Inflammatory macrophage treated with lipopolysaccharide for 4 hours (primary cell): ENCODE measurements at regions not wholly inside any gene's neighbourhood (a gene's known extent, or its start where the extent isn't known, plus 50 kb on each side); places are given as distances from the start of the nearest gene placed in this dataset.
A peak's percentile ranks its signal among the peaks of the same experiment; 100 is the strongest.
"Not testable (repeated sequence)": the region's sequence is repeated elsewhere in the genome, so short reads cannot be mapped to it uniquely, and the experiment has no call there.

Source experiments
- DNase-seq: peaks from one replicate; pipeline ENCODE4 v3.0.0-alpha.2; 2020

DNA sequence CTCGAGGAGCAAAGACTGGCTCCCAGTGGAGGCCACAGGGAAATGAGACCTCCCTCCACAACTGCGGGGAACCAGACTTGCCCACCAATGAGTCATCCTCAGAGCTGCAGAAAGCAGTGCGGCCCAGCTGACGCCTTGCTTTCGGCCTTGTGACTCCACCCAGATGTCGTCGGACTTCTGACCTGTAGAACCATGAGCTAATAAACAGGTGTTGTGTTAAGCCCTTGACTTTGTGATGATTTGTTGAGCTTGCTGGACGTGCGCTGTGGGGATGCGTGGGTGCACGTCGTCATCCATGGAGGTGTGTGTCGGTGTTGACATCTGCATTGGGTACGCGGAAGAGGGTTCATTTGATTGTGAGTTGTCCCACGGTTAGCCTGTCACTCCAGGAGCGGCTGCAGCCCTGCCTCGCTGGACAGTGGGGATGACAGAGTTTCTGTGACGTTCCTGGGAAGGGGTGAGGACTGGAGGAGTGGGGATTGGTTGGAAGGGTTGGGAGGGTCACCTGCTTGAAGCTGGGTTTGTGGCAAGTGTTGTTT, 154.1 kb downstream of the SH3BP4 start:
- DNase-seq, result no peak

GRCh38 chr2:235106874-235107639, 155.2 kb downstream of the SH3BP4 start:
- DNase-seq, result peak; percentile 42

GRCh38 chr2:235107640-235107951, 155.8 kb downstream of the SH3BP4 start:
- DNase-seq, result no peak

DNA sequence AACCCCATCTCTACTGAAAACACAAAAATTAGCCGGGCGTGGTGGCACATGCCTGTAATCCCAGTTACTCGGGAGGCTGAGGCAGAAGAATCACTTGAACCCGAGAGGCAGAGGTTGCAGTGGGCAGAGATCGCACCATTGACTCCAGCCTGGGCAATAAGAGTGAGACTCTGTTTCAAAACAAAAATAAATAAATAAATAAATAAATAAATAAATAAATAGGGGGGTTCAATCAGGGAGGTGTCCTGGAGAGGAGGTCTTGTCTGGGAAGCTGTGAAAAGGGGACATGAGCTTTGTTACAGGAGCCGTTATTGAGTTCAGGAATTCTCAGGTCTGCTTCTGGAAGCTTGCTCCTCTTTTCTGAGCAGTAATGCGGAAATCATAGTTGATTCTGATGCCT, 157.7 kb downstream of the SH3BP4 start:
- DNase-seq, result not testable (repeated sequence)

DNA sequence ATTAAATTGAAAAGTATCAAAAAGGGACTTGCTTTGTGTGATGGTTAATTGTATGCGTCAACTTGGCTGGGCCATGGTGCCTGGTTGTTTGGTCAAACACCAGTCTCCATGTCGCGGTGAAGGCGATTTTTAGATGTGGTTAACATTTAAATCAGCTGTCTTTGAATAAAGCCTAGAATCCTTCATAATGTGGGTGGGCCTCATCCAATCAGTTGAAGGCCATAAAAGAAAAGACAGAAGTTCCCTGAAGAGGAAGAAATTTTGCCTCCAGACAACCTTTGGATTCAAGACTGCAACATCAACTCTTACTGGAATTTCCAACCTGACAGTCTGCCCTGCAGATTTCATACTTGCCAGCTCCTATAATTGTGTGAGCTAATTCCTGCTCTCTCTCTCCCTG, 160.5 kb downstream of the SH3BP4 start:
- no peak for DNase-seq

- DNase-seq, result no peak
These were observed 162.0 kb downstream of the SH3BP4 start for GRCh38 chr2:235113854-235114253.

GRCh38 chr2:235114286-235114685, 162.5 kb downstream of the SH3BP4 start:
- no peak for DNase-seq

GRCh38 chr2:235115521-235115920, 163.7 kb downstream of the SH3BP4 start:
- no peak for DNase-seq

- DNase-seq, result peak; percentile 28
These were observed 165.2 kb downstream of the SH3BP4 start for GRCh38 chr2:235116885-235117492.

DNA sequence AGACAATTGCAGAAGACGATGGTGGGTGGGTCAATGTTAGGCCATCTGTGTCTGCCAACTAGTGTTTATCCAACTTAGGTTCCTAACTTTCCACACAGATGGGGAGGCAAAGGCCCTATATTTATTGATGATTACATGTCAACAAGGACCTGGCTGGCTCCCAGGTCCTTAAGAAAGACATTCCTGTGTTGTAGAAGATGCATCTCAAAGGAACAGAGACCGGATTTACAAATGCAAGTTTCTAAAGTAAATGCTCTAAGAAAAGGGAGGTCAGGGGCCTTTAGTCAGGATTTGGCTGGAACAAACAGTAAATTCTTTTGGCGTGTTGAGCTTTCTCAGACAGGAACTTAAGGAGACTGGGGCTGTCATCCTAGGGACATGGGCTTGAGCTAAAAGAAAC, 175.0 kb downstream of the SH3BP4 start:
- no peak for DNase-seq

DNA sequence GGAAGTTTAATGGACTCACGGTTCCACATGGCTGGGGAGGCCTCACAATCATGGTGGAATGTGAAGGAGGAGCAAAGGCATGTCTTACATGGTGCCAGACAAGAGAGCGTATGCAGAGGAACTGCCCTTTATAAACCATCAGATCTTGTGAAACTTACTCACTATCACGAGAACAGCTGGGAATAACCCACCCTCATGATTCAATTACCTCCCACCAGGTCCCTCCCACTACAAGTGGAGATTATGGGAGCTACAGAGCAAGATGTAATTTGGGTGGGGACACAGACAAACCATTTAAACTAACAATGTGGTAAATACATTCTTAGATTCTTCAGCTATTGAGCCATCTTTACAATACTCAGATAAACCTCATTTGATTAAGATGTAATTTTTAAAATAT, 176.1 kb downstream of the SH3BP4 start:
- DNase-seq, result peak; percentile 0

GRCh38 chr2:235129850-235130249, 178.0 kb downstream of the SH3BP4 start:
- no peak for DNase-seq

DNA sequence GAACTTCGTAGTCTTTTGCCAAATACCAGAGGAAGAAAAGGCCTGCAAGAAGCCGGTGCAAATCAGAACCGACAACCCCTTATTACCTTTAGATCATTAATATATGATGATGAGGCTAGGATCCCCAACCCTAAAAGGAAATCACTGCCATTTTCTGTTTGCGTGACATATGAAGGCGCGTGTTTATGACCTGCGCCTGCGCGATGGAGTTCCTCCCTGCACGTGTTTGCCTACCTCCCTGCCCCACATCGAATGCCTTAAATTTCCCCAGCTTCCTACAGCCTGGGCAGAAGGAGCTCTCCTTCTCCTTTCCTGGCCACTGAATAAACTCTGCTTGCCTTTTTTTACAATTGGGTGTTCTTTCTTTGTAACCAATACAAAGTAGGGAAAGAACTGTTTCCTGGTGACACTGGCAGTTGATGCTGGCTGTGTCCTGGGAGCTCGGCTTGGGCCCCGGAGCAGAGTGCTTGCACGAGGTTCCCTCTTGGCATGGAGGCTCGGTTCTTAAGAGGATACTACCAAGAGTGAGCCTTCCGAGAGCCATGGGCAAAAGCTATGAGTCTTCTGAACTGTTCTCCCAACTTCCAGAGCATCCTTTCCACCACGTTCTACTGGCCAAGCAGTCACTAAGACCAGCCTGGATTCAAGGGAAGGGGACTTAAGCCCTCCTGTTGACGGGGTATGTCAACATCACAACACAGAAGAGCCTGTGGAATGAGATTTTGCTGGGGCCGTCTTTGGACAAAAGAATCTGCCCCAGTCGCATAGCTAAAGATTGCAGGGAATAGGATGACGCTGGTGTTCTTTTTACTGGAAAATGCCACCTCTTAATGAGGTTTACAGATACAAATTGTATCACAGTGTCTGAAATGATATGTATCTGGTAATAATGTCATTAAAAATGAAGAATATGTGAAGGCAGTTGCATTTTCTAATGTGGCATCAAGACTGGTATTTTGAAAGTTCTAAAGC, 179.8 kb downstream of the SH3BP4 start:
- DNase-seq, result no peak

- DNase-seq, result no peak
These were observed 180.8 kb downstream of the SH3BP4 start for GRCh38 chr2:235132651-235133050.

- DNase-seq, result no peak
These were observed 182.0 kb downstream of the SH3BP4 start for GRCh38 chr2:235133837-235134236.

DNA sequence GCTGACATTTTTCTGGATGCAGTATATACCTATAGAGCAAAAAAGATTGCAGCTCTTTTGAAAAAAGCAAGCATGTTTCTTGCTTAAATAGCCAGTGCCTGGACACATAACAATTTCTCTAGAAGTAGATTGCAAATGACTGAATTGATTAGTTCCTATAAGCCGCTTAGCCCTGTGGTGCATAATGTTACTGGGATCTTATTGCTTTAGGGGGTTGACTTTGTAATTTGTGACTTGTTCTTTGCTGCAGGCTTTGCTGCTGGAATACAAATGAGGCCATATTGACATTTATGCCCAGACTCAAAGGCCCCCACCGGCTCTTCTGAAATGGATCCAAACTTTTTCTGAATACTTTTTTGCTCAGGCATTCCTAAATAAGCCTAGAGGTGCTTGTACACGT, 182.6 kb downstream of the SH3BP4 start:
- no peak for DNase-seq

DNA sequence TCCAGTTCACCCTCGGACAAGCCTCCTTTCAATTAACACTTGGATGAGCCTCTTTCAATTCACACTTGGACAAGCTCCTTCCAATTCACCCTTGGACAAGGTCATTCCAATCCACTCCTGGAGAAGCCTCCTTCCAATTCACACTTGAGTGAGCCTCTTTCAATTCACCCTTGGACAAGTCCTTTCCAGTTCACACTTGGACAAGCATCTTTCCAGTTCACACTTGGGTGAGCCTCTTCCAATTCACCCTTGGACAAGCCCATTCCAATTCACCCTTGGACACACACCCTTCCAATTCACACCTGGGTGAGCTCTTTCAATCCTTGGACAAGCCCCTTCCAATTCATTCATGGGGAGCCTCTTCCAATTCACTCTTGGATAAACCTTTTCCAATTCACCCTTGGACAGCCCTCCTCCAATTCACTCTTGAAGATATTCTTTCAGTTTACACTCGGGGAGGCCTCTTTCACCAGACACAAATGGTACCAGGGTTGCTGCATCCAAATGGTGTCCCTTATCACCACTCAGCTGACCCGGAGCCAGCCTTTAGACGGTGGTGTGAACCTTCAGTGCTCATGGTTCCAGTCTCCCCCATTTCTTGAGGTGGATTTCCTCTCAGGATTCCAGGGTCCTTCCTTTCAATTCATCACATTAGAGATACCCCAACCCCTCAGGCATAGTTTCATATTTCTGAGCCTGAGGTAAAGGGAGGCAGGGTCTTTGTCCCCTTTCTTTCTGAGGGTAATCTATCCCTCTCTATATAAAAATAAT, 183.6 kb downstream of the SH3BP4 start:
- no peak for DNase-seq

- peak; percentile 39 for DNase-seq
These were observed 184.3 kb downstream of the SH3BP4 start for GRCh38 chr2:235135990-235136561.

DNA sequence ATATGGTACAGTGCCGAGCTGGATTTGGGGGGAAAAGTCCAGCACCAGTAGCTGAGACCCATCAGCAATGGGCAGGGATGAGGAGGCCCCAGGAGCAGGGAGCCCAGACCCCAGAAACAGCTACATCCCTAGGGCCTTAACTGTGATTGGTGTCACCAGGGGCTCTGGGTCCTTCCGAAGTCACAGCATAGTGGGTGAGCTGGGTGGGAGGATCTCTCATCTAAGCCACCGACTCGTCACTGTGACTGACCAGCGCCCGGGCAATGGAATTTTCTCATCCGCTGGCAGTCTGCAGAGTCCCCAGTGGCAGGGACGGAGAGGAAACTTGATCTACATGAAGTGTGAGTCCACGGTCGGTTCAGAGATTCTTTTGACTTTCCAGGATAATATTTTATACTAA, 186.5 kb downstream of the SH3BP4 start:
- no peak for DNase-seq

- no peak for DNase-seq
These were observed 188.4 kb downstream of the SH3BP4 start for GRCh38 chr2:235139956-235140800.

DNA sequence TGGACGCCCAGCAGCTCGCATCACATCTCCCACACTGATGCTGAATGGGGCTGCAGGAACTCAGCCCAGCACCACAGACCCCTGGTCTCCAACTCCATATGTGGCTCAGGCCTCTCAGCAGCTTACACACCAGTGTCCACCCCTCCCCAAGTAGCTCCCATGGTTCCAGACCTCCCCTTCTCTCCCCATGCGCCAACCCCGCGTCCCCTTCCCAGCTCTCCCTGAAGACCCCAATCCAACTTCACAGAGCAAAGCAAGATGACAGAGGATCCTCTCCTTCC, 188.9 kb downstream of the SH3BP4 start:
- DNase-seq, result no peak
